ENCODE measurements at regions not wholly inside any gene's neighbourhood (a gene's known extent, or its start where the extent isn't known, plus 50 kb on each side); places are given as distances from the start of the nearest gene placed in this dataset.

DNA sequence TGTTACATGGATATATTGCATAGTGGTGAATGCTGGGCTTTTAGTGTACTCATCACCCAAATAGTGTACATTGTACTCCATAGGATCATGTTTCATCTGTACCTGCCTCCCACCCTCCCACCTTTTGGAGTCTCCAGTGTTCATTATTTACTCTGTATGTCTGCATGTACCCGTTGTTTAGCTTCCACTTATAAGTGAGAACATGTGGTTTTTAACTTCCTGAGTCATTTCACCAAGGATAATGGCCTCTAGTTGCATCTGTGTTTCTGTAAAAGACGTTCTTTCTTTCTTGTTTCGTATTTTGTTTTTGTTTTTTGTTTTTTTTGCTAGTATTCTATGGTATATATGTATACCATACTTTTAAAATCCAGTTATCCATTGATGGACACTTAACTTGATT, 107.5 kb downstream of the MSTN start:
- TF ChIP-seq, protein P1, sequence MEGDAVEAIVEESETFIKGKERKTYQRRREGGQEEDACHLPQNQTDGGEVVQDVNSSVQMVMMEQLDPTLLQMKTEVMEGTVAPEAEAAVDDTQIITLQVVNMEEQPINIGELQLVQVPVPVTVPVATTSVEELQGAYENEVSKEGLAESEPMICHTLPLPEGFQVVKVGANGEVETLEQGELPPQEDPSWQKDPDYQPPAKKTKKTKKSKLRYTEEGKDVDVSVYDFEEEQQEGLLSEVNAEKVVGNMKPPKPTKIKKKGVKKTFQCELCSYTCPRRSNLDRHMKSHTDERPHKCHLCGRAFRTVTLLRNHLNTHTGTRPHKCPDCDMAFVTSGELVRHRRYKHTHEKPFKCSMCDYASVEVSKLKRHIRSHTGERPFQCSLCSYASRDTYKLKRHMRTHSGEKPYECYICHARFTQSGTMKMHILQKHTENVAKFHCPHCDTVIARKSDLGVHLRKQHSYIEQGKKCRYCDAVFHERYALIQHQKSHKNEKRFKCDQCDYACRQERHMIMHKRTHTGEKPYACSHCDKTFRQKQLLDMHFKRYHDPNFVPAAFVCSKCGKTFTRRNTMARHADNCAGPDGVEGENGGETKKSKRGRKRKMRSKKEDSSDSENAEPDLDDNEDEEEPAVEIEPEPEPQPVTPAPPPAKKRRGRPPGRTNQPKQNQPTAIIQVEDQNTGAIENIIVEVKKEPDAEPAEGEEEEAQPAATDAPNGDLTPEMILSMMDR (IDR thresholded peaks at IDR 0.05), result no peak
- TF ChIP-seq POLR2AphosphoS5 (IDR thresholded peaks at IDR 0.05) (no peak), POLR2A (IDR thresholded peaks at IDR 0.05) (no peak), EP300 (IDR thresholded peaks at IDR 0.05) (no peak)

Data from gastroesophageal sphincter (tissue), 3 donors.